ENCODE measurements at regions not wholly inside any gene's neighbourhood (a gene's known extent, or its start where the extent isn't known, plus 50 kb on each side); places are given as distances from the start of the nearest gene placed in this dataset.

DNA sequence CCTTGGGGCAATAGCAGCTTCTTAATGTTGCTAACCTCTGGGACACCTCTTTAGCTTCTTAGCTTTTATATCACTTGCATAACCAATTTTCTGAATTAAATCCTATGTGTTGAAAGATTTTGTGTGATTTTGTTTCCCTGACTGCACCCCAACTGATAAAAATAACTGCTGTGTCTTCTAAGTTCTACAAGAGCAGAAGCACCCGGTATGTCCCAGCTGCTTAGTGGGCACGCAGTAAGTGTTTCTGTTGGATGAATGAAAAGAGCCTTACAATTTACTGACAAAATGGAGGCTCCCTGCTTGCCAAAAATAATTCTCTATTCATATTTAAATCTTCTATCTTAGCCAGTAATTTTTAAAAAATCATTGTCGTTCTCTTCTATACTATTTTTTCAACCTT, 53.1 kb upstream of the GALNT5 start:
- Mint-ChIP-seq H3K9me3 (ENCODE audit: unreplicated experiment) (no peaks in the 10 kb centered on the region), H3K27me3 (ENCODE audit: insufficient read depth, unreplicated experiment) (peaks cover 4% of the 10 kb centered on the region), H3K4me3 (ENCODE audit: unreplicated experiment) (no peak overlapping the region), H3K27ac (ENCODE audit: unreplicated experiment) (no peak overlapping the region), H3K4me1 (ENCODE audit: low read depth, unreplicated experiment) (no peaks in the 10 kb centered on the region), H3K36me3 (ENCODE audit: insufficient read depth, unreplicated experiment) (no peaks in the 10 kb centered on the region)
- no peak for DNase-seq
- no peaks in the 10 kb centered on the region for H3K9me3 ChIP-seq
- TF ChIP-seq, protein P1, sequence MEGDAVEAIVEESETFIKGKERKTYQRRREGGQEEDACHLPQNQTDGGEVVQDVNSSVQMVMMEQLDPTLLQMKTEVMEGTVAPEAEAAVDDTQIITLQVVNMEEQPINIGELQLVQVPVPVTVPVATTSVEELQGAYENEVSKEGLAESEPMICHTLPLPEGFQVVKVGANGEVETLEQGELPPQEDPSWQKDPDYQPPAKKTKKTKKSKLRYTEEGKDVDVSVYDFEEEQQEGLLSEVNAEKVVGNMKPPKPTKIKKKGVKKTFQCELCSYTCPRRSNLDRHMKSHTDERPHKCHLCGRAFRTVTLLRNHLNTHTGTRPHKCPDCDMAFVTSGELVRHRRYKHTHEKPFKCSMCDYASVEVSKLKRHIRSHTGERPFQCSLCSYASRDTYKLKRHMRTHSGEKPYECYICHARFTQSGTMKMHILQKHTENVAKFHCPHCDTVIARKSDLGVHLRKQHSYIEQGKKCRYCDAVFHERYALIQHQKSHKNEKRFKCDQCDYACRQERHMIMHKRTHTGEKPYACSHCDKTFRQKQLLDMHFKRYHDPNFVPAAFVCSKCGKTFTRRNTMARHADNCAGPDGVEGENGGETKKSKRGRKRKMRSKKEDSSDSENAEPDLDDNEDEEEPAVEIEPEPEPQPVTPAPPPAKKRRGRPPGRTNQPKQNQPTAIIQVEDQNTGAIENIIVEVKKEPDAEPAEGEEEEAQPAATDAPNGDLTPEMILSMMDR (IDR thresholded peaks at IDR 0.05; ENCODE audit: insufficient read depth in 1 of 2, low read depth in 1 of 2, low read length in 1 of 2, severe bottlenecking in 1 of 2, unreplicated experiment in 1 of 2): no peak
- intact Hi-C loops (cut with micrococcal nuclease; ENCODE audit: unreplicated experiment): no loop called here
- no TSS peak for BruUV-seq (replicated peaks)
- H3K27me3 ChIP-seq (replicated peaks; ENCODE audit: control insufficient read depth, insufficient read depth, low read length): no peaks in the 10 kb centered on the region
- ChIA-PET CTCF (interaction anchor here (1.0 kb wide), 1 partner anchor 11 kb away, joined by 3 read pairs; no protein-coding TSS in a partner anchor), POLR2A (no interaction called here)
- no peaks in the 10 kb centered on the region for H3K4me1 ChIP-seq
- no peaks in the 10 kb centered on the region for H3K36me3 ChIP-seq (ENCODE audit: control insufficient read depth, insufficient read depth, low read length)
- H3K4me3 ChIP-seq (ENCODE audit: low read depth, low read length): no peak overlapping the region

DNA sequence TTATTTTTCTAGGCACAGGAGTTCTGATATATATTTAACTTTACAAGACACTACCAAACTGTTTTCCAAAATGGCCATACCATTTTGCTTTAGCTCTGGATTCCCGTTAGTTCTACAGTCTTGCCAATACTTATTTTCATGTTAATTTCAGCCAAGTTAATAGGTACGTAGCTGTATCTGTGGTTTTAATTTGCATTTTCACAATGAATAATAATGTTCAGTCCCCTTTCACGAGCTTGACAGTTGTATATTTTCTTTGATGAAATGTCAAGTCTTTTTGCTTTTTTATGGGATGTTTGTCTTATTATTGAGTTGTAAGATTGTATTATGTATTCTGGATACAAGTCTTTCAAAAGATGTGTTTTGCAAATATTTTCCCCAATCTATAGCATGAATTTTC, 50.6 kb upstream of the GALNT5 start:
- H3K27me3 ChIP-seq (replicated peaks; ENCODE audit: control insufficient read depth, insufficient read depth, low read length): no peaks in the 10 kb centered on the region
- H3K4me1 ChIP-seq: no peaks in the 10 kb centered on the region
- ChIA-PET CTCF (no interaction called here), POLR2A (no interaction called here)
- Mint-ChIP-seq H3K9me3 (ENCODE audit: unreplicated experiment) (no peaks in the 10 kb centered on the region), H3K36me3 (ENCODE audit: insufficient read depth, unreplicated experiment) (no peaks in the 10 kb centered on the region), H3K4me3 (ENCODE audit: unreplicated experiment) (no peak overlapping the region), H3K27ac (ENCODE audit: unreplicated experiment) (no peak overlapping the region), H3K4me1 (ENCODE audit: low read depth, unreplicated experiment) (no peaks in the 10 kb centered on the region), H3K27me3 (ENCODE audit: insufficient read depth, unreplicated experiment) (peaks cover 4% of the 10 kb centered on the region)
- no peak overlapping the region for H3K4me3 ChIP-seq (ENCODE audit: low read depth, low read length)
- DNase-seq: no peak
- intact Hi-C loops (cut with micrococcal nuclease; ENCODE audit: unreplicated experiment): no loop called here
- TF ChIP-seq, protein P1 (IDR thresholded peaks at IDR 0.05; ENCODE audit: insufficient read depth in 1 of 2, low read depth in 1 of 2, low read length in 1 of 2, severe bottlenecking in 1 of 2, unreplicated experiment in 1 of 2): no peak
- H3K9me3 ChIP-seq: no peaks in the 10 kb centered on the region
- no peaks in the 10 kb centered on the region for H3K36me3 ChIP-seq (ENCODE audit: control insufficient read depth, insufficient read depth, low read length)
- BruUV-seq (replicated peaks): no TSS peak

Data from Caco-2 (cell line).